UCSD-AML1 (cell line): ENCODE measurements at regions not wholly inside any gene's neighbourhood (a gene's known extent, or its start where the extent isn't known, plus 50 kb on each side); places are given as distances from the start of the nearest gene placed in this dataset.

Experiments
- DNase-seq: peaks from one replicate; lab custom pipeline; 2025; ENCODE audit not compliant: unreplicated experiment; lab: John Stamatoyannopoulos, UW

DNA sequence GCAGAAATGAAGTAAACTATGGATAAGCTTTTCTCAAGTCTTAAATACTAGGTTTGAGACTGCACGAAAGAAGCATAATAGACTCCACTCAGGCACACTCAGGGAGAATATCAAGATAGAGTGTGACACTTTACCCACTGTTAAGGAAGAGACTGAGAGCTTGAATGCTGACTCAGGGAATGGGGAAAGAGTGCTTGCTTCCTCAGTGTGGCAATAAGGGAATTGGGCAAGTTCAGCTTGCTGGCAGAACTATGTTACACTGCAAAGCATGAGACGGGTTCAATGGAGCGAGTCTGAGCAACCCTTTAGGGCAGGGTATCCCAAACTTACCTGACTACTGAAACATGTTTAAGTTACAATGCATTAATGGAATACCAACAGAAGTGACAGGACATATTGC lies 237.7 kb upstream of the MEF2C start:
- DNase-seq: peak; percentile 9

DNA sequence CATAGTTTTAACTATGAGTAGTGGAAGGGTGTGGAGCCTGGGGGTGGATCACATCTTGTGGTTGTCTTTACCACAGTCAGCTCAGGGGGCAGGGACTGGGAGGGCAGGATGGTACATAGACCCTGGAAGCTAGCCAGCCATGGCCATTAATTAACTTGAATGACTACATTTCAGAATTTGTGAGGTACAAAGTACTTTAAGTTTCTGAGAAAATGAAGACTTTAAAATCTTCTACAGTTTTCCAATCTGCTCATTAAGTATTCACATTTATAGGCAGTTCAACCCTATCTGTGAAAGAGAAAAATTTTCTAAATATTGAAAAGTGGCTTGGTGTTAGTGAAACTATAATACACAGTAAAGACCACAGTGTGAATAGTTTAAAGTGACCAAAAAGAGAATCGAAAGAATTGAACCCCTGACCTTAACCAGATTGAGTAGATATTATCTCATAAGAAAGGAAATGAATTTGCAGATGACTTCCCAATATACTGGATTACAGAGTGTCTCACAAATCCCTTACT lies 234.2 kb upstream of the MEF2C start:
- DNase-seq: peak; percentile 16

DNA sequence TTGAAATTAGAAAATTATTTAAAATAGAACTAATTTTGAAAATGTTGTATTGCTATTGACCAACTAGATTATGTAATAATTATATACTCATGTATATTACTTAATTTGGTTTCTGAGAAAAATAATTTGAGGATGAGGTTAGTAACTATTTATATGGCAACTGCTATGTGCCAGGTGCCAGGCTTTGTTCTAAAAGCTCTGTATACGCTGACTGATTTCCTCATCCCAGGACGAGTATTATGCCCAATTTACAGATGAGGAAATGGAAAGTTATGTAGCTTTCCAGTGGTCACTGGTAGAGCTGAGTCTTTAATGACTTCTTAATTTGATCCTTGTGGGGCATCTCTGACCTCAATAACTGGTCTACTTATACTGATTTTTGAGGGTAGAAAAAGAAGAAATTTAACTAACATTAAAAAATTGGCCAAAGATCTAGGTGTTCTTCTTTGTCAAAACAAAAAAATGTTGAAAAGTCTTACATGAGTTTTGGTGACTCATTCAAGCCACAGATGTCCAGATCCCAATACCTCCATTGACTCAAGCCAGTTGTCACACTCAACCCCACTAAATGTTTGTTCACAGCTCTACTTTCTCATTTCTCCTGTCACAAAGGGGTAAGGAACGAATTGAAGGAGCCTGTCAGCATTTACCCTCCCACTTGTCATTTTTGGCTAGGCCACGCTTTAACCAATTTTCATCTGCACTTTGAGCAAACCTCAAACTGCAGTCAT lies 228.1 kb upstream of the MEF2C start:
- DNase-seq: no peak

DNA sequence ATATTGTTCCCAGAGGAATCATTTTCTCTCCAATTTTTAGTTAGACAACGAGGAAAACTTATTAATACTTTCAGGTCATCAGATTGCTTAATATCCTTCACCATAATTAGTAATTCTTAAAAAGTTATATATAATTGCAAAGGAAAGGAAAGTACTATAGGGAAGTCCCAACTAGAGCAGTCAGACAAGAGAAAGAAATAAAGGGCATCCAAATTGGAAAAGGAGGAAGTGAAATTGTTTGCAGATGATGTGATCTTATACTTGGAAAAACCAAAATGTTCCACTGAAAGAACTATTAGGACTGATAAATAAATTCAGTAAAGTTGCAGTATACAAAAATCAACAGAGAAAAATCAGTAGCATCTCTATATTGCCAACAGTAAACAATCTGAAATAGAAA lies 223.5 kb upstream of the MEF2C start:
- no peak for DNase-seq

DNA sequence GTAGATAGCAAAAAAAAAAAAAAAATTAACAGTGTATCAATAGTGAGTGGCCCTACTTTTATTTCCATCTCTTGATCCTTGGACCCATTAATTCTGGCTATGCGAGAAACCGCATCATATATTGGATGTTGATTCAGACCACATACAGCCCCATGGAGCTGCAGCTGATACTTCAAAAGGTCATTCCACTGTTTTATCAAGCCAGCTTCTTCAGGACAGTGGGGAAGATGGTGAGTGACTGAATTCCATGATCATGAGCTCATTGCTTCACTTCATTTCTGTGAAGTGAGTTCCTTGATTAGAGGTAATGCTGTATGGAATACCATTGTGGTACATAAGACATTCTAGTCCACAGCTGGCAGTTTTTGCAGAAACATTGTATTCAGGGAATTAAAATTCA lies 222.9 kb upstream of the MEF2C start:
- no peak for DNase-seq

DNA sequence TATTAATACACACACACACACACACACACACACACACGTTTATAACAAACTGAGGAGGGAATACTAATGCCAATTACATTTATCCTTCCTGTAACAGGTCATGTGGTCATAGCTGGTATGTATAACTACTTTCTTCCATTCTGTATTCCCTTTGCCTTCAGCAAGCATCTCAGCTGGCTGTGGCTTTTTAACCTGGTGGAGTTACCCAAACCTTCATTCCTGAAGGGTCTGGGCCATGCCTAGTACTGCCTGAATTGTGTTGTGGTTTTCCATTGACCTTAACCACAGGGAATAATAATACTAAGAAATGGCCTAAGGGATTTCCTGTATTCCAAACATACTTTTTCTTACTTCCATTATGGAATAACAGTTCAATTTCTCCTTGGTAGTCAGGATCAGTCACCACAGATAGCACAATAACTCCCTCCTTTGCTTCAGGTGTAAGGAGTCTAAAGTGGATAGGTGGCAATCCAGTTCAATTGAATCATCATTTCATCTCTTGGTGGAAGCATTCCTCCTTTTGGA lies 222.2 kb upstream of the MEF2C start:
- DNase-seq: no peak

DNA sequence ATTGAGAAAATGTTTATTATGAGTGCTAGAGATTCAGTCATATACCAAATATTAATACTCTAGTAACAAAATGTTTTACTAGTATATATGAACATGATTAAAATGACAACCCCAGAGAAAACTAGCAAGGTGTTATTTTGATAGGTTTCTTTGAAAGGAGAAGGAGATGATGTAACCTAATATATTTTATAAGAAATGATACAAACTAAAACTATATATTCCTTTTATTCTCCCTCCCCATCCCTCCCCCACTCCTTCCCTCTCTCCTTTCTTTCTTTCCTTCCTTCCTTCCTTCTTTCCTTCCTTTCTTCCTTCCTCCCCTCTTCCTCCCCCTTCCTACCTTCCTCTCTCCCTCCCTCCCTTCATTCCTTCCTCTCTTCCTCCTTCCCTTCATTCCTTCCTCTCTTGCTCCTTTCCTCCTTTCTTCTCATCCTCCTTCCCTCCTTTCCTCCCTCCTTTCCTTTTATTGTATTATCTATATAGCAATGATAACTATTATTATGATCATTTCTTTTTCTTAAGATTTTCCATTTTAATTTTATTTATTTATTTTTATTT lies 215.3 kb upstream of the MEF2C start:
- DNase-seq: no peak

DNA sequence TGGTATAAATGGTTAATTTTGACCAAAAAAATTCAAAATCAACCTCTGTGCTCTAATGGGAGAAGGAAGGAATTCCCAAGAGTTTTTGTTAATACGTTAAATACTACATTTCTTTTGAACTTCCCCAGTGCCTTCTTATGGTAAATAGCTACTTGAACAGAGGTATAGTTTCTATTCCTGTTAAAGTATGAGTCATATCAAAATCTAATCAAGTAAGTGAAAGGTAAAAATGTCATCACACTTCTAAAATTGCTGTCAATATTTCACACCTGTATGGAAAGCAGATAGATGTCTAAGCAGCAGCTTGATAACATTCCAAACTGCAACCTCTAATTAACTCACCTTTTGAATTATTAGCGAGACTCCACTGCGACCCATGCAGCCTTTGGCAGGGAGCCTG lies 214.1 kb upstream of the MEF2C start:
- no peak for DNase-seq

DNA sequence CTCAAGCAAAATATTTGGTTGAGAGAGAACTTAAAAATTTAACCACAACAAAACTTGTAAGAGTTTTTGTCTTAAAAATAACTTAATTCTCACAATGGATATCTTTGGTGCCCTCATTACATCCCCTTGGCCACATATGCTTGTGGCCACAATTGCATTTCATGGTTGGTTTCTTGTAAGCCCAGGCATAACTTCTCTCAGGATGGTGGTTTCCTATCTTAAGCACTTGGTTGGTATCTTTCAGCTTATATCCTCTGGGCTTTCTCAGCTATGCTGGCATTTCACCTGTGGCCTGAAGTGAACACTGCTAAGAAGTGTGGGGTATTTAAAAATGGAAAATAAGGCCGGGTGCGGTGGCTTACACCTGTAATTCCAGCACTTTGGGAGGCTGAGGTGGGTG lies 212.4 kb upstream of the MEF2C start:
- no peak for DNase-seq

DNA sequence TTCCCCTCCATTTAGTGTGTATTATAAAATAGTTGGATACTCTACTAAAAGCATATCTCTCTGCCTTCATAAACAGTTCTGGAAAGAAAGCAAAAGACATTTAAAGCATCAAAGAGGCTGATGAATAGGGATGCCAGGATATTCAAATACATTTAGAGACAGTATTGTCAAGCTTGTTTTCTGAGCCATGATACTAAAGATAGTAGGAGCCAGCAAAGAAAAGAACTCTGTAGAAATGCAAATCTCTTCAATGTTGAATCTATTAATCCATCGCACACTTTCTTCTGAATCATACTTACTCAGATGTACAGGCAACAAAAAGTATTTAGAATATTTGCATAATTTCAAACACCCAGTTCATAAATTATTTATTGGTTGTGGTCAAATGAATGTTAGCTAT lies 207.1 kb upstream of the MEF2C start:
- no peak for DNase-seq

DNA sequence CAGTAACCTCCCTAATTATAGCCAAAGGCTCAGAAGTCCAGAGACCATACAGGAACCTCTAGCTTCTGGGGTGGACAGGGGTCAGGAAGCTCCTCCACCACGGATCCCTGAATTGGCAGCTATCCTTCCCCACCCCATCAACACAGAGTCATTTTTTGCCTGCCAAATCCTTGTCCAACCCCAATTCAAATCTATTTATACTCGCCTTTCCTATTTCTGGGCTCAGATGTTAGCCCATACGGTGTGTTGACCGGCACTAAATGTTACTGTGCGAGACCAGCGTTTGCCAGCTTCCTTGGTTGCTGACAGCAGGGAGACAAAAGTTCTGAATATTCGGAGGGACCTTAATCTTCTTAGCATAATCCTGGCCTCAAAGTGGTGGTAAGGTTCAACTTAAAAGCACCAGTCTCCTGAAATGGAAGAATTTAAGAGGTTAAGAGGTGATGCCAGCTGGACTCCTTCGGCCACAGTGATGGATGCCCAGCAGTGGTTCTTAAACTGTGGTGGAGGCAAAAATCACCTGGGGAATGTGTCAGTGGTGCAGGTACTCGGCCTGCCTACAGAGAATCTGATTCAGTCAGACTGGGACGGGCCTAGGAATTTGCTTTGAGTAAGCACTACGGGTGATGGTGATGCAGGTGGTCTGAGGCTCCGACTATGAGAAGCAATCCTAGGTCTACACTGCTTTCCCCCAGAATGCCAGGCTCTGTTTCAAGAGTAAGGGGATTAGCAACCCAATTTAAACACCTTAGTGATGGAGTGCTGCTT lies 204.8 kb upstream of the MEF2C start:
- DNase-seq: no peak

DNA sequence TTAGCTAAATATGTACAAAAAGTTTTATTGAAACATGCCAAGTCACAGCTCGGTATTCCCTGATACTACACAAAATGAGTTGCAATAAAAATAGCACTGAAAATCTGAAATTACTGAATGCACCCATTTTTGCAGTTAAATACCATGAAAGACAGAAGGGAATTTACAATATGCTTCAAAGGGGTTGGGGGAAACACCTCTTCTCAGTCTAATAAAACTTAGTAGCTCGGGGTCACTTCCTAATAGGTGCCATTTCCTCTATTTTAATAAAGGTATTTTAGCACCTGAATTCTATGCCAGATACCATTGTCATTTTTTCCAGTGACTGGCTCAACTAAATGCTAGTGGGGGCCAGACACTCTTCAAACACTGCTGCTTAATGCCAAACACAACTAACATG lies 204.1 kb upstream of the MEF2C start:
- no peak for DNase-seq

DNA sequence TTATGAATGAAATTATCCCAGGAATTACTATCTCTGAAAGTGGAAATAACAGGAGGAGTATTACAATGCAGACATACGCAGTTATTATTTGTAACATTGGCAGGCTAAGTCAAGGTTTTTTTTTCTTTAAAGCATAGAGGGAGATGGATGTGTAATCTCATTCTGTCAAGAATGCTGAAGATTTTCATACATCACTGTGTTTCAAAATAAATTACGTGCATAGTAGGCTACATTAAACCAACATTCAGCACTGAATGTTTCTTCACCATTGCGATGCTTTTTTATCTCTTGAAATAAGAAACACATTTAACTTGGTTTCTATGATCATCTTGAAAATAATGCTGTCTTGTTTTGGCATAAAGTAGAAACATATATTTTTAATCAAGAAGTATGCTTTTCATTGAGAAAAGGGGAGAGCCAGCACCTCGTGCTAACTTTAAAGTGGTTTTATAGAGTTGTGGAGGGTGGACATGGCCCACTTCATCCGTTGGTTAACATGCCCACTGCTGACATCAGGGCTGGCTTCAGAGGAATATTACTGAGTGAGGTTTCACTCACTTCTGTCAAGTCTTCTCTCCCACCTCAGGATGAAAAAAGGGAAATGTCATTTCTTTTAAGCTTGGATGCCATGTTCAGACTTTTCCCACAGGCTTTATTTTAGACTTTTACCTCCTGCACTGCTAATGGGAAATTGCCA lies 203.6 kb upstream of the MEF2C start:
- DNase-seq: no peak

DNA sequence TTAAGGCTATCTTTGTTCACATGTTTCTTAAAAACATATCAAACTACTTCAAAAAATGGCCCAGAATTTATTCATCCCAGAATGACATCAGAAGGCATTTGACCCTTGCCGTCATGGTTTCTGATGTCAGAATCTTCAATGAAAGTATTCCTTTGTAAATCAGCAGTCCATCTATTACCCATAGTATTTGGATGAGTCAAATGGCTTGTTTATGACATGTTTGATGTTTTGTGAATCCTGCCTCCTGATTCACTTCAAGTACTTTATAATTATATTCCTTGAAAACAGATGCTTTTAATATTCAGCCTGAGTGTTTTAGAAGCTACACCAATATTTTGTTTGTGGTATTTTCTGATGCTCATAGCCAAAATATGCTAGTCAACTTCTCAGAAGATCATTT lies 200.8 kb upstream of the MEF2C start:
- no peak for DNase-seq

DNA sequence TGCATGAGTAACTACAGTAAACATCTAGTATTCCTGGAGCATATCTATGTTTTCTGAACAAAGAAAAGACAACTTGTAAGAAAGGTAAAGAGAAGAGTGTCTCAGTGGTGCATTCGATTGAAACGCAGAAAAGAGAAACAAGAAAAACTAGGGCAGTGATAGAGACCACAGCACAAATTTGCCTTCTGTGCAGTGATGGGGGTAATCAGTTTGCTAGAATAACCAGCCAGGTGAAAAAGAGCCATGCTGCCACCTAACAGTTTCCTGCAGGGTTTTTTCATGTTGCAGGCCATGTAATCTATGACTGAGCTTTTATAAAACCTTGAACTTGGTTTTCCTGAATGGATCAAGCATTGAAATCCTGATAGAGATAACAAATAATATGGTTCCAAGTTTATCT lies 198.4 kb upstream of the MEF2C start:
- DNase-seq: no peak

DNA sequence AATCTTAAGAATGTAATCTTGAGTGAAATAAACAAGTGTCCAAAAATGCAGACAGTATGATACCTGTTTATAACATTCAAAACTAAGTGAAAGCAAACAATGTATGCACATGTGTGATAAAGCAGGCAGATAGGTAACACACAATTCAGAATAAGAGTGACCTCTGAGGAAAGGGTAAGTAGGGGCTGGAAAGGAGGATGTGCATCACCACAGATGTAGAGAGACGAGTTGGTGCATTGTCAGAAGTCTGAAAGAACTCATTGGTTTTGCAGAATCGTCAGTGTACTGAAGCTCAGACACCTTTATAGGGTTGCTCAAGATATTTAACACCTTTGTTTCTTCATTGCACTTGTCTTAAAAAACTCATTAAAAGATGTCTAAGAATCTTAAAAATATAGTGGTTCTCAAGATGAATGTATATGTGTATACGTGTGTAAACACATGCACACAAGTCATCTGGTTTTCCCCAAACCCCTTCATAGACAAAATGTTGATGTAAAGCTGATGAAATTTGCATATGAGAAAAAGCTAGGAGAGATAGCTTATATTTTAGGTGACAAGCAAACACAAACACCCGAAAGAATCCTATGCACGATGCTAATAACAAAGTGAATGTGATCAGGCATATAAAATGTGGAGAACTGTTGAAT lies 197.6 kb upstream of the MEF2C start:
- no peak for DNase-seq

DNA sequence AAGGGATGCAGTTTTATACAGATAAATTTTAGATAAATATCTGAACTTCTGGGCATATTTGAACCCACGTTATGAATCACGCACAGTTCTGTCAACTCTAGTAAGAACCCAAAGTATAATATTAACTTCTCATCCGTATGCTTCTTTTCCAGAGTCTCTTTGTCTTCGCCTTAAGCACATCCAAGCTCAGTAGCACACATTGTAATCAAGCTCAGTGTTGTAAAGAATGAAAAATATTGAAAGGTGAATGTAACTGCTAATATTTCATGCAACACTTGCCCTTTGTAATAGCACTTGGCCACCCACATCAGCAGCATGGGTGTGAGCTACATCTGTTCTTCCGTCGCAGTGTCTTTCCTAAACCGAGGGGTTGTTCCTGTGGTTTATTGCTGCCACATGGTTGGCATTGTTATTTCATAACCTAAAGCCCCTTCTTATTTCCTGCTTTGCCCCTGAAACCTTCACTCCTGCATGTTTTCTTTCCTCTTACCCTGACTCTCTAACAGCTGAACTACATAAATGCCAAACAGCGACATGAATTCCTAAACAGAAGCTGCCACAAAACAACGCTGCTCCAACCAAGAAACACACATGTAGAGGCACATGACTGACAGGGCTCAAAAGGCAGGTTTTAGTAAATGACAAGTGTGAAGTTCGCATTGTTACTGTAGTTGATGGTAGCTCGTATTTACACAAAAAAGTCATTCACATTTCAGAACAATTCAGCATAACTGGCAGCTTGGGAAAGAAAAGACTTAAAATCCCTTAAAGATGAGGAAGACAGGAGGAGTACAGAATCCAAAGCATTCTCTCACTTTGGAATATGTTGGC lies 190.1 kb upstream of the MEF2C start:
- DNase-seq: peak; percentile 26

DNA sequence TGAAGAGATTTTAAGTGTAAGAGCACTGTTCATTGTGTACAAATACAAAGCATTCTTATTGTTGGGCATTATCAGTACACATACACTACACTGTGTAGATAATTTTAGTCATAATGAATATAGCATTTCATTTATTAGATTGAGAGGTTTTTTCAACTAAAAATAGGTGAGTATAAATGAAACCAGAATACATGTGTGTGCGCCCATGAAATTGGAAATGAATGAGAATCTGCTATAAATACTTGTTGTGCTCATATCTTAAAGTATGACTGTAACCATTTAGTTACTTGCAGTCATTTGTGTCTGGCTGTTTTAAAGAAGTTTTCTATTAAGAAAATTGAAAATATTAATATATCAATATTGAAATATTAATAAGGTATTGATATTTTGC lies 189.0 kb upstream of the MEF2C start:
- DNase-seq: no peak

DNA sequence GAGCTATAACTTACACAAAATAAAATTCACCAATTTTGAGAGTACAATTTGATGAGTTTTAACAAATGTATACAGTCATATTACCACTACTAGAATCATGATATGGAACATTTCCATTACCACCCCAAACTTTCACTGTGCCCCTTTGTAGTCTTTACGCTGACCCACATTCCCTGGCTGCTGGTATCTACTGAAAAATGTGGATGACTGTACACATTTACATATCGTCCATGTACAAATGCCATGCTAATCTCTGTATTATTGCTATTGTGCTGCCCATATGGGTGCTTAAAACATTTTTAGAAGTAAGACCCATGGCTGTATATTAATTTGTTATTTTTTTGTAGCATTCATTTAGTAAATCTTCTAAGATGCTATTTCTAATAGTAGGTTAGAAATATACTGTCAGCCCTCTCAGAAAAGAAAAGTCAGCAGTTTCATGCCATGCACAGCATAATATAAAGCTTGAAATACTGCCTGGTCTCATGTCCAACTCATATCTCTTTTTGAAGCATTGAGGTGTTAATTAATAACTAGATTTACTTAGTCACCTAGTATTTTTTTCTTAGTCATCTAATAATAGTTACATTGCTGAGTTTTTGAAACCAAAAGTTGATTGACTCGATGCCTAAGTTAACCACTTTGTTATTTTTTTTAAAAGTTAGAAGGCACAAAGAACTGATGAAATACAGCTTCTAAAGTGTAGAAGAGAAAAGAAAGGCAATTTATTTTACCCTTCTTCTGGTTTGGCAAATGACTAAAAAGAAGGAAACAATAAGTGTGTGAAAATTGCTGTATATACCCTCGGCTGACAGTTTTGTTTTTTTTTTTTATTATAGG lies 188.3 kb upstream of the MEF2C start:
- no peak for DNase-seq
